Liver (tissue), 3 donors: ENCODE measurements at regions not wholly inside any gene's neighbourhood (a gene's known extent, or its start where the extent isn't known, plus 50 kb on each side); places are given as distances from the start of the nearest gene placed in this dataset.

Experiments
- EGR1 ChIP-seq, 2 donors: IDR thresholded peaks; 2 replicates each; pipeline ENCODE4 v1.6.1; 2016 to 2018; ENCODE audit warnings: antibody characterized with exemption in 2 of 2, low read depth in 2 of 2
- FOXA1 ChIP-seq: IDR thresholded peaks from 2 replicates; pipeline ENCODE4 v1.6.1; 2016; ENCODE audit warnings: antibody characterized with exemption
- GABPA ChIP-seq, 2 donors: IDR thresholded peaks in 1 of 2; conservative IDR thresholded peaks in 1 of 2; 2 replicates each; pipeline ENCODE4 v1.6.1; 2016; ENCODE audit warnings: antibody characterized with exemption in 2 of 2, mild to moderate bottlenecking in 1 of 2, moderate library complexity in 1 of 2
- MAX ChIP-seq: IDR thresholded peaks from 2 replicates; pipeline ENCODE4 v1.6.1; 2016; ENCODE audit warnings: antibody characterized with exemption
- RAD21 ChIP-seq, 2 donors: IDR thresholded peaks; 2 replicates each; pipeline ENCODE4 v1.6.1; 2016; ENCODE audit warnings: antibody characterized with exemption in 2 of 2, mild to moderate bottlenecking in 2 of 2
- REST ChIP-seq: IDR thresholded peaks from 2 replicates; pipeline ENCODE4 v1.6.1; 2016; ENCODE audit warnings: antibody characterized with exemption, mild to moderate bottlenecking
- TAF1 ChIP-seq: conservative IDR thresholded peaks from 2 replicates; pipeline ENCODE4 v1.6.1; 2016; ENCODE audit warnings: antibody characterized with exemption, mild to moderate bottlenecking
- YY1 ChIP-seq: IDR thresholded peaks from 2 replicates; pipeline ENCODE4 v1.6.1; 2016; ENCODE audit warnings: antibody characterized with exemption, mild to moderate bottlenecking
- ZBTB33 ChIP-seq: IDR thresholded peaks from 2 replicates; pipeline ENCODE4 v1.6.1; 2016; ENCODE audit warnings: antibody characterized with exemption
- TF ChIP-seq, protein P1 (sequence below): fragments of 150-350 bp; IDR thresholded peaks from 2 replicates; pipeline ENCODE4 v1.5.1; 2017; ENCODE audit warnings: improper control_type of control experiment, low read depth, low read length; ENCODE audit not compliant: missing input control
- donor health status: healthy.
- donor health status: healthy.

DNA sequence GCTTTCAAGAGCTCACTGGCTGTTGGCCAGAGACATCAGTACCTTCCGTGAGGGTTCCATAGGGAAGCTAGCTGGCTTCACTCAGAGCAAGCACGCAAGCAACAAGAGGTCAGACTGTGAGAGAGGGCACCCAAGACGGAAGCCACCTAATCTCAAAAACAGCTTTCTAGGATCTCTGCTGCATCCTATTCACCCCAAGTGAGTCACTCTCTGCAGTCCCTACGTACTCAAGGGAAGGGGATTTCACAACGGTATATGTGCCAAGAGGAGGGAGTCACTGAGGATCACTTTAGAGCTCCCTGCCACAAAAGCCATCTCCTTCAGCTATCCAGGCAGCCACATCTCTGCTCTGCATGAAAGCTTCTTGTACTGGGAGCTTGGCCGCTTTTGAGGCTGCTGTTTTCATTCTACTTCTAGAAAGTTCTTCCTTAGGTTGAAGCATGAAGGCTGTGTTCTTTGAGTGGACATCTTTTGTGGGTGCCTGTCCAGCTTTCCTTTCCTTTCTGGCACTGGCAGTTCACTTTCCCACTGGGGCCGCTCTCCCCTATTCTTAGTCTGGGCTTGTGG is 249.5 kb downstream of the MAN2A1 start:
- TF ChIP-seq, protein P1, sequence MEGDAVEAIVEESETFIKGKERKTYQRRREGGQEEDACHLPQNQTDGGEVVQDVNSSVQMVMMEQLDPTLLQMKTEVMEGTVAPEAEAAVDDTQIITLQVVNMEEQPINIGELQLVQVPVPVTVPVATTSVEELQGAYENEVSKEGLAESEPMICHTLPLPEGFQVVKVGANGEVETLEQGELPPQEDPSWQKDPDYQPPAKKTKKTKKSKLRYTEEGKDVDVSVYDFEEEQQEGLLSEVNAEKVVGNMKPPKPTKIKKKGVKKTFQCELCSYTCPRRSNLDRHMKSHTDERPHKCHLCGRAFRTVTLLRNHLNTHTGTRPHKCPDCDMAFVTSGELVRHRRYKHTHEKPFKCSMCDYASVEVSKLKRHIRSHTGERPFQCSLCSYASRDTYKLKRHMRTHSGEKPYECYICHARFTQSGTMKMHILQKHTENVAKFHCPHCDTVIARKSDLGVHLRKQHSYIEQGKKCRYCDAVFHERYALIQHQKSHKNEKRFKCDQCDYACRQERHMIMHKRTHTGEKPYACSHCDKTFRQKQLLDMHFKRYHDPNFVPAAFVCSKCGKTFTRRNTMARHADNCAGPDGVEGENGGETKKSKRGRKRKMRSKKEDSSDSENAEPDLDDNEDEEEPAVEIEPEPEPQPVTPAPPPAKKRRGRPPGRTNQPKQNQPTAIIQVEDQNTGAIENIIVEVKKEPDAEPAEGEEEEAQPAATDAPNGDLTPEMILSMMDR: no peak
- TF ChIP-seq REST (no peak), ZBTB33 (no peak), GABPA (IDR thresholded peaks at IDR 0.05 in 1 of 2, conservative IDR thresholded peaks at IDR 0.05 in 1 of 2) (no peak), YY1 (no peak), FOXA1 (no peak), EGR1 (IDR thresholded peaks at IDR 0.05; ENCODE audit: low read depth in 2 of 2) (no peak), RAD21 (IDR thresholded peaks at IDR 0.05) (no peak), TAF1 (no peak), MAX (no peak)
